NCI-H1092 (cell line): ENCODE measurements at regions not wholly inside any gene's neighbourhood (a gene's known extent, or its start where the extent isn't known, plus 50 kb on each side); places are given as distances from the start of the nearest gene placed in this dataset.
A peak's percentile ranks its signal among the peaks of the same experiment; 100 is the strongest.
"Not testable (repeated sequence)": the region's sequence is repeated elsewhere in the genome, so short reads cannot be mapped to it uniquely, and the experiment has no call there.

Experiments
- DNase-seq: peaks from one replicate; lab custom pipeline; 2025; lab: John Stamatoyannopoulos, UW

DNA sequence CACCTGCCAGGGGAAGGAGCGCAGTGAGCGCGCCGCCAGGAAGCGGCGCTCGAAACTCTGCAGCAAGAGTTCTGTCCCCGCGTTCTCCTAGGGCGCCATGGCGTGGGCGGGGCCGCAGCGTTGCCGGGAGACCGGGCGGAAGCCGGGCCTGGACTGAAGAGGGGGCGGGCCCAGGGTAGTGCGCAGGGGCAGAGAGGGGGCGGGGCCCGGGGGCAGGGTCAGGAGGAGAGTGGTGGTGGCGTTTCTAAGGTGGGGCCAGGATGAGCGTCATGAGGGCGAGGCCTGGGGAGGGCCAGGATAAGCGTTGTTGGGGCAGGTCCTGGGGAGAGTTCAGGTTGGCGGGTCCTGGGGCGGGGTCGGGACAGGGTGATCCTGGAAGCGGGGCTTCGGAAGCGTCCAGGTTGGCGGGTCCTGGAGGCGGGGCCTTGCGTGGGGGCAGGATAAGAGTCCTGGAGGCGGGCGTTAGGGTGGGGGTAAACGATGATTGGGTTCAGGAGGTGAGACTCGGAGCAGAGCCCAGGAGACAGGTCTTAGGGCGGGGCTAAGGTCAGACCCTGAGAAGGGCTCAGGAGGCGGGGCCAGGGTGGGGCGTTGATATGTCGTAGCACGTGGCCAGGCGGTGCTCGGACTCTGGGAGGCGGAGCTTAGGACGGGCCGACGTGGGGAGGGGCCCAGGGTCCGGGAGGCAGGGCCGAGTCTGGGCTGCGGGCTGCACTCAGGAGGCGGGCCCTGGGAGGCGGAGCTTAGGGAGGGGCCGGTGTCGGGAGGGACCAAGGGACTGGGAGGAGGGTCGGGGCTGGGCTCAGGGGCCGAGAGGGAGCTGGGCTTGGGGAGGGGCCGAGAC, 189.4 kb downstream of the ADRA2C start:
- peak; percentile 99 for DNase-seq

DNA sequence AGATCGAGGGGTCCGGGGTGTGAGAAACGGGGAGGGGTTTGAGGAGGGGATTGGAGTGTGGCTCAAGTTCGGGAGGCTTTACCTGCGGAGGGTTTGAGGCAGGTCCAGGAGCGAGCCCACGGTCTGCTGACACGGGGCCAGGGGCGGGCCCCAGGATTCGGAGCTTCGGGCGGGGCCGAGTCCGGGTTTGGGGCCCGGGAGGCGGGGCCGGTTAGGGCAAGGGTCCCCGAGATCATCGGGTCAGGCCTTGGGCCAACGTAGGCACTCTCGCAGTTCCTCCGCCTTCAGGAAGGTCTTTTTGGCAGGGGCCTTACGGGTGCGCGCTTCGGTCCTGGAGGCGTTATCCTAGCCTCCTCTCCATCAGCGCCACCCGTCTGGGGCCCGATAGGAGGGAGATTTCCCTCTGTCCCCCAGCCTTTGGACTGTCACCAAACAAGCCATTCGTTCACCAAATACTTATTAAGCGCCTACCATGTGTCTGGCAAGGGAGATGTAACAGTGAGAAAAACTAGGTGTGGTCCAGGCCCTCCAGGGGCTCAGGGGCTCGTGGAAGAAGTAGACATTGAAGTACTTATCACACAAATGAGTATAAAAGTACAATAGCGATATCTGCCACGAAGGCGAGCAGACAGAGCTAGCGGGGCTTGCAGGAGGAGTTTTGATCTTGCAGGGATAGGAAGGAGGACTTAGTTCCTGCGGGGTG, 190.1 kb downstream of the ADRA2C start:
- DNase-seq: not testable (repeated sequence)

DNA sequence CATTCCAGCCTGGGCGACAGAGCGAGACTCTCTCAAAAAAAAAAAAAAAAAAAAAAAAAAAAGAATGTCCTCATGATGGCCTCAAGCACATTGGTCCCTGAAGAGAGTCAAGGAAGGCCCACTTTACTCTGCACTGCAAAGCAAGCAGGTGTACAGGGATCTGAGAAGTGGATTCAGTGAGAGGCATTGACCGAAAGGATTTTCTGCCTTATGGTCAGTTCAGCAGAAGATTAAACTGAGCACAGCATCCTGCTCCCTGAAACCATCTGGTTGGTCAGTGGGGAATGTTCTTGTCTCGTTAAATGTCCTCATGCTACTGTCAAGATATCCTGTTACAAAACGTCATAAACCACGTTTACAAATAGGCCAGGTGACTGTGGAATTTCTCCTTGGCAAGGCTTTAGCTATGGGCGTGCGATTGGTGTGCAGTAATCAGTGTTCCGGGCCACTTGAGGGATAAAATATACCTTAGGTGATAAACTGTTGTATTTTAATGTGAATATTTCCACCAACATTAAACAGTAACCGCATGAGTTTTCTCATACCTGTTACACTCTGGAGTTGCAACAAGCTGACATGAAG, 195.0 kb downstream of the ADRA2C start:
- not testable (repeated sequence) for DNase-seq

DNA sequence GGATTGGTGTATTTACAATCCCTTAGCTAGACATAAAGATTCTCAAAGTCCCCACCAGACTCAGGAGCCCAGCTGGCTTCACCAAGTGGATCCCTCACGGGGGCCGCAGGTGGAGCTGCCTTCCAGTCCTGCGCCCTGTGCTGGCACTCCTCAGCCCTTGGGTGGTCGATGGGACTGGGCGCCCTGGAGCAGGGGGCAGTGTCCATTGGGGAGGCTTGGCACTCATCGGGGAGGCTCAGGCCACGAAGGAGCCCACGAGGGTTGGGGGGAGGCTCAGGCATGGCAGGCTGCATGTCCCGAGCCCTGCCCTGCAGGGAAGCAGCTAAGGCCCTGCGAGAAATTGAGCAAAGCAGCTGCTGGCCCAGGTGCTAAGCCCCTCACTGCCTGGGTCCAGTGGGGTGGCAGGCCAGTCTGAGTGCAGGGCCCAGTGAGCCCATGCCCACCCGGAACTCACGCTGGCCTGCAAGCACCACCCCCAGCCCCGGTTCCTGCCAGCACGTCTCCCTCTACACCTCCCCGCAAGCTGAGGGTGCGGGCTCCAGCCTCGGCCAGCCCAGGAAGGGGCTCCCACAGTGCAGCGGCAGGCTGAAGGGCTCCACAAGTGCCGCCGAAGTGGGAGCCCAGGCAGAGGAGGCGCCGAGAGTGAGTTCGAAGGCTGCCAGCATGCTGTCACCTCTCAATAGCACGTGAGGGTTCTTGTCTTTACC, 198.5 kb downstream of the ADRA2C start:
- not testable (repeated sequence) for DNase-seq

DNA sequence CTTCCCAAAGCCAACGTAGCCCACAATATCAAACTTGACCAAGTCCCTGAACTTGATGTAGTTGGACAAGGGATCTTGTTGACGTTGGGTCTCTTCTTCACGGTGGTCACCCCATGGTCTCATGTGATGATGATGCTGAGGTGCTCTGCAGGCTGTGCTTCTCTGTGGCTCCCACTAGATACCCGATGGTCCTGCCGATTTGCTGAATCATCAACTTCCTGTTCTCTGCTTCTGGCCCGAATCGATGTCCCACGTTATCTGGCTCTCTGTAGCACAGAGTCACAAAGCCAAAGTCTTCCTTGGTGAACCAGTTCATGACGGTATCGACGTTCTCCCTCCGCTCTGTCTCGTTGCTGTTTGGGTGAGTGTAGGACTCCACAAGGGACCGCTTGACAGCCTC, 201.0 kb downstream of the ADRA2C start:
- not testable (repeated sequence) for DNase-seq

DNA sequence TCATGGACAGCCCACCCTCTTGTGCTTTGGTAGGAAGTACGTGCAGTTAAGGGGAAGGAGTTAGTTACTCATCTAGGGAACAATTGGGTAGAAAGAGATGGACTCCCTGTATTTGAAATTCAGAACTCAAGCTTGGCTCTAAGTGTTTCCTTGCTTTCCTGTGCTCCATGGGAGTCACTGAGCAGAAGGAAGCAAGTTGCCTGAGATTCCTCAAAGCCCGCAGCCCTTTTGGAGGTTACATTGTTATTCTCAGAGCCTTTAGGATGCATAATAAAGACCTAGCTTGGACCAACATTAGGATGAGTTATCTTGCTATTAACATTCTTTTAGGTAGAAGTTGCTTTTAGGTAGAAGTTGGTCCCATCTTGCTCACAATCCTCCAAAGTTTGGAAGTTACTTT, 206.4 kb downstream of the ADRA2C start:
- not testable (repeated sequence) for DNase-seq

DNA sequence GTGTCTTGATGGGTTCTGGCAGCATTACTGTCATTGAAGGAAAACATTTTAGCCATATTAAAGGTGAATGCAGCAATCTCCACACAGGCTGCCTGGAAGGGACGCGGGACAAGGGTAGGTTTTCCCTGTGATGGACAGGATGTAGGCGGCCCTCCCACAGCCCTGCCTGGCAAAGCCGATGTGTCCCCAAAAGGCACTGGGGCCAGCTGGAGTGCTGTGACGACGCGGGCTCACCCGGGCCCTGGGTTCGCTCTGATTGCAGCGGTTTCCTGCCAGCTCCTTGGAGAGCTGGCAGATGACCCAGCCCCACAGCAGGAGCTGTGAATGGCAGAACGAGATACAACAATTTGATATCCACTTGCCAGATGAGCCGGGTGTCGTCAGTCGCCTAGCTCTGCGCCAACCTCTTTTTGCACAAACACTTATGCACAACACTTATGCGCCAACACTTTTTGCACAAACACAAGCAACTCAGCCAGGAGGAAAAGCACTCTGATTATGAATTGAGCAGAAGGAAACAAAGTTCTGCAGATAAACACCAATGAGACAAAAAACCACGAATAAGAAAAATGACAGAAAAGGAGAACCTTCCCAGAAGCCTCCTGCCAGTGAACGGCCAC, 207.5 kb downstream of the ADRA2C start:
- DNase-seq: peak; percentile 25

DNA sequence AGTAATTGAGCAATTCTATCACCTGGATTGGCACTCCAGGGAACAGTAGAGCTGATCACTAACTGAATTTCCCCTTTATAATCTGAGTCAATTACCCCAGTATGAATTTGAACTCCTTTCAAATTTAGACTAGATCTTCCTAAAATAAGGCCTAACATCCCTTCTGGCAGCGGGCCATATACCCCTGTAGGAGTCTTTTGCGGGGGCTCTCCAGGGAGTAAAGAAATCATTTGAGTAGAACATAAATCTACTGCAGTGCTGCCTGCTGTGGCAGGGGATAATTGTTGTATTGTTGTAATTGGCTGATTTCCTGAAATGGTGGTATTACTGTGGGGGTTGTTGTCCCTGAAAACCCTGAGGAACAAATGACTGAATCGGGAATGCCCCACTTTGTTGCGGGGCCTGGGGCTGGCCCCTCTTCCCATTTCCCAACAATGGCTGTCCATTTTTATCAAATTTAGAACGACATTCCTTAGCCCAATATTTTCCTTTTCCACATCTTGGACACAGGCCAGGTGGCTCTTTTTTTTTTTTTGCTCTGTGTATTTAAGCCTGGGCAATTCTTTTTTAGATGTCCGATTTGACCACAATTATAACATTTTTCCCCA, 217.4 kb downstream of the ADRA2C start:
- peak; percentile 73 for DNase-seq

DNA sequence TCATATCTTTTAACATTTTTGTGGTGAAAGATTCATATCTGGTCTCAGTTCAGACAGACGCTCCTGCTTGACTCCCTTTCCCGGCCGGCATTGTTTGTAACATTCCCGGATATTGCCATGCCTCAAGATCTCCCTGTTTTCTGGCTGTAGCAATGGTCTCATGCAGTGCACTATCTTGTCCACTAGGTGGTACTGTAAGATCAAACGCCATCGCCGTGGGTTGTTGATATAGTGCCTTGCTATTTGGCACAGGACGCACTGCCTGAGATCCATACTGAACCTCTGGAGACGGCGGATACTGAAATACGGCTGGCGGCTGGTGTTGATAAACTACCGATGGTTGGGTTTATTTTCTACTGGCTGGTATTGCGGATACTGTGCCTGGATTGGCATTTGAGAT, 218.6 kb downstream of the ADRA2C start:
- not testable (repeated sequence) for DNase-seq

DNA sequence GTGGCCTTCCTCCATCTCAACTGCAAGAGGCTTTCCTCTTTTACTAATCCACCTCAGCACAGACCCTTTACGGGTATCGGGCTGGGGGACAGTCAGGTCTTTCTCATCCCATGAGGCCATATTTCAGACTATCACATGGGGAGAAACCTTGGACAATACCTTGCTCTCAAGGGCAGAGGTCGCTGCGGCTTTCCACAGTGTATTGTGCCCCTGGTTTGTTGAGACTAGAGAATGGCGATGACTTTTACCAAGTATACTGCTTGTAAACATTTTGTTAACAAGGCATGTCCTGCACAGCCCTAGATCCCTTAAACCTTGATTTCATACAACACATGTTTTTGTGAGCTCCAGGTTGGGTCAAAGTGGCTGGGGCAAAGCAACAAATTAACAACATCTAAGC, 220.2 kb downstream of the ADRA2C start:
- not testable (repeated sequence) for DNase-seq

DNA sequence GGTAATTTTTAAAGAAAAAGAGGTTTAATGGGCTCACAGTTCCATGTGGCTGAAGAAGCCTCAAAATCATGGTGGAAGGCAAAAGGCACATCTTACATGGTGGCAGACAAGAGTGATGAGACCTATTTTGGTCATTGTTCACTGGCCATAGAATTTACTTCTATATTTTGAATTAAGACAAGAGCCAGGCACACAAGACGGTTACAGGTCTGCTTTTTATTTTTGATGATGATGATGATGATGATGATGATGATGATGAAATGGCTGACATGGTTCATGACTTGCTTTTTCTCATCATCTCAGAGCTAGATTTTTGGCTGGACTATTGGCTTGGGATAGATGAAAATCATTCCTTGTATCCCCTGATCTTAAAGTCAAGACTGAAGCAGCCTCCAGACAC, 229.3 kb downstream of the OTOP1 start:
- DNase-seq: not testable (repeated sequence)

DNA sequence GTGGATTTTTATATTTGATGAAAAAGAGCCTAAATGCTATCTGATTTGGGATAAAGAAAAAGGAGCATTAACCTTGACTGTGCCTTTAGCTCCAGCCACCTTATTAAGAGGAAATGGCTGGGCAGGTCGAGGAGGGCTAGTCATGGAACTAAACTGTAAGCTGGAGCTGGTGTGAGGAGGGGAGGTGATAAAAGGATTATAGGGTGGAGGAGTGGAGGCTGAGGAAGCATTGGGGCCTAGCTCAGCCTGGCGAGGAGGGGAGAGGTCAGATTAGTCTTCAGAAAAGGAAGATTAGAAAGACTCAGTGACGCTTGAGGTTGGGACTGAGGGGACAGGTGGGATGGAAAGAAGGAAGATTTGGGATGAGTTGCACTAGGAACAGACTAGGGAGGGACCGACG, 222.7 kb downstream of the OTOP1 start:
- DNase-seq: not testable (repeated sequence)

DNA sequence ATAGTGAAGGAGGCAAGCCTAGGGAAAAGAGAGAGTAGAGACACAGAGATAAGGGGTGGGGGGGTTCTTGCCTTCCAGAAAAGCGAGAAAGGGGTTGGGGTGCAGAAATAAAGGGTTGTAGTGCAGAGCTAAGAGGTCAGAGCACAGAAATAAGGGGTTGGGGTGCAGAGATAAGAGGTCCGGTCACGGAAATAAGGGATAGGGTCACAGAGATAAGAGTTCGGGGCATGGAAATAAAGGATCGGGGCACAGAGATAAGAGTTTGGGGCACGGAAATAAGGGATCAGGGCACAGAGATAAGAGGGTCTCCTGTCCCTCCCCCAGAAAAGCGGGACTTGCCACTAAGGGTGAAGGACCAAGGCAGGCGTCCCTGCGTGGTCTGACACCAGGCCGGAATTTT, 222.0 kb downstream of the OTOP1 start:
- DNase-seq: not testable (repeated sequence)

DNA sequence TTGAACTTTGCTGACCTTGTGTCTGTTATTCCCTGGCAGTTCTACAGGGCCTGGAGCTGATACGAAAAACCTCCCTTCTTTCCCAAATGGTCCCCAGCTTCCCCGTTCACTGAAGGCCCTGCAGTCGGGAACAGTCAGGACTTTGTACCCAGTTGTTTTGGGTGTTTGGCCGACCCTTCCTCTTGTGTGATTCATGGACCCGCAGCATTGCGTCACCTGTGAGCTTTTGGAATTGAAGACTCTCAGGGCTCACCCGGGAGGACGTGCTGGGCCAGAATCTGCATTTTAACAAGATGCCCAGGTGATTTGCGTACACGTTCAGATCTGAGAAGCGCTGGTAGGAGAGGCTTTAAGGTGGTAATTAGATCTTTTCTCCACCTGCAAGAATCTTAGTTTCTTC, 220.4 kb downstream of the OTOP1 start:
- DNase-seq: not testable (repeated sequence)

DNA sequence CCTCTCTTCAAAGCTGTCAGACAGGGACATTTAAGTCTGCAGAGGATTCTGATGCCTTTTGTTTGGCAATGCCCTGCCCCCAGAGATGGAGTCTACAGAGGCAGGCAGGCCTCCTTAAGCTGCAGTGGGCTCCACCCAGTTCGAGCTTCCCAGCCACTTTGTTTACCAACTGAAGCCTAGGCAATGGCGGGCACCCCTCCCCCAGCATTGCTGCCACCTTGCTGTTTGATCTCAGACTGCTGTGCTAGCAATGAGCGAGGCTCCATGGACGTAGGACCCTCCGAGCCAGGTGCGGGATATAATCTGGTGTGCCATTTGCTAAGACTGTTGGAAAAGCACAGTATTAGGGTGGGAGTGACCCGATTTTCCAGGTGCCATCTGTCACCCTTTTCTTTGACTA, 207.7 kb downstream of the OTOP1 start:
- not testable (repeated sequence) for DNase-seq

DNA sequence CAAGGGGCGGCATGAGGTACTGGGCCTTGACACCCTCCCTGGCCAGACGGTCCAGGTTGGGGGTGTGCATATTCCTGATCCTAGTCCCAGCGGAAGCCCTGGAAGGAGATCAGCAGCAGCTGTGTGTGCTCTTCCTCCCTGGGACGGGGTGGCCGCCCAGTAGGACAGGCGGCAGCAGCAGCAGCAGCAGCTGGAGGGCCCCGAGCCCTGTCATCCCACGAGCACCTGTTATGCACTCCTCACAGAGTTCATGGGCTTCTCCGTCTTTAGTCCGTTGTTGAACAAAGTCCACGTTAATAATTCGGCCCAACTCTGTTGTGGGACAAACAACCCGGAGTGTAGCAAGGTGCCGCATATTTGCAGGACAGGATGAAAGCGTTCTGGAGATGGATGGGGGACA, 205.6 kb downstream of the OTOP1 start:
- DNase-seq: not testable (repeated sequence)

DNA sequence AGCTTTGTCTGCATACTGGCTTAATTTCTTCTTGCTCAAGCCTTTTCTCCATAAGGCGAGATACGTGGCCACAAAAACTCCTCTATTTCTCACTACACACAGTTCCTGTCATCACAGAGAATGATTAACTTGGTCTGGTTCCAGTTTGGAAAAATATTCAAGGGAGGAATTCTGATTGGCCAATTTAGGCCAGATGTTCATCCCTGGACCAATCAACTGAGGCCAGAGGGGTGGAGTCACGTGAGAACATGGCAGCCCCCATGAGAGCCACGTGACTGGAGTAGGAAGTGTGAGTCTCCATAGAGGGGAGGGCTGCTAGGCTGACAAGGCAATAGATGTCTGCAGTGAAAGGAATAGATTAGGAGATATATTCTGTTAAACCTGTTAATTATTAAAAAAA, 200.0 kb downstream of the OTOP1 start:
- DNase-seq: not testable (repeated sequence)

DNA sequence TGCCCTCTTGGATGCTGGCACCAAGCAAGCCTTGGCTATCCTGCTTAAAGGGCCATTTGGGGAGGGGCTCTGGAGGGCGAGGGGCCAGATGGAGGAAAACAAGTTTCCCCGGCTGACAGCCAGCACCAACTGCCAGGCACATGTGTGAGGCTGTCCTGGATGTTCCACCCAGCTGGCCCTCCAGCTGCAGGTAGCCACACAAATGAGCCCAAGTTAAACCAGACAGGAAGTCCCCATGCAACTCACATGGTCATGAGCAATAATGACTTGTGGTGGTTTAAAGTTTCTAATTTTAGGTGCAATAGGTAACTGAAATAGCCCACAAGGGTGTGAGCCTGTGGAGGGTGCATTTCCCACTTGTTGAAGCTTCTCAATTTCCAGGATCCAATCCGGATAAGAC, 198.0 kb downstream of the OTOP1 start:
- DNase-seq: not testable (repeated sequence)

DNA sequence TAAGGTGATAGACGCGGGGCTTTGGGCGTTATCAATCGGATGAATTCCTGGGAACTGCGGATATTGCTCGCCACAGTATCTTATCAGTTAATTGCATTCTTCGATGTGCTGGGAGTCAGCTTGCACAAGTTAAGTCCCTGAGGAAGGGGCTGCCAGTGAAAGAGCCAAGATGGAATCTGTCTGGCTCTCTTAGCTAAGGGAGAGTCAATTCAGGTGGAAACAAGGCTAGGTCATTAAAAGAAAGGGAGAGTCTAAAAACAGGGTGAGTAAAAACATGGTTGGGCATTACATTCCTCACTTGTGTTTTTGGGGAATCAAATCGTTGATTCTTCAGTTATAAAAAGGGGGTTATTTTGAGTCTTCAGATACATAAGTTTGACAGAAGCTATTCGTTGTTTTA, 196.2 kb downstream of the OTOP1 start:
- DNase-seq: not testable (repeated sequence)

DNA sequence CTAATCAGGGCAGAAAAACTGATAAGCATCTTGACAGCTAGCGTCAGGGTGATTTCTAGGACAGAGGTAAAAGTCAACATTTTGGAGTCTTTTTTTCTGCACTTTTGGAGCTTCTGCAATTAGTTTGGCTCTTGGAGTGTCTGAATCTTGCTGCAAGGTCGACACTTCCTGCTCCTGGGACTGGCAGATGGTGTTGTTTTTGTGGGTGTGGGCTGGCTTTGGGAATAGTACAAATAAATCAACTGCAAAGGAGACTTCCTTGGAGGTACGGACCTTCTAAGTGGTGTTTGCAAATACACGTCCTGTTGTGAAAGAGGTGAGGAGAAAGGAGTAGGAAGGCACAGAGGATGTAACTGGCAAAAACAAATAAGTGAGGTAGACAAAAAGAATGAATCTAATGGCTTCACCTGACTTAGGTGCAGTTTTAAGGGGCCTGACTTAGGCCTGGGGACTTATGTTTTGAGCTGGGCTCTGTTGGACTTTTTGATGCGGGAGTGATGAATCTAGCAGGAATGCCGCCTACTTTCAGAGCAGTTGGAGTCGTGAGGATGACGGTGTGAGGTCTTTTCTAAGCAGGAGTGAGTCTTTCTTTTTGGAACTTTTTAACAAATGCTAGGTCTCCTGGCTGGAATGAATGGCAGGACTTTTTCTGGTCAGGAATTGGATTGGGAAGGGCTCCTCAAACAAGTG, 195.1 kb downstream of the OTOP1 start:
- not testable (repeated sequence) for DNase-seq

DNA sequence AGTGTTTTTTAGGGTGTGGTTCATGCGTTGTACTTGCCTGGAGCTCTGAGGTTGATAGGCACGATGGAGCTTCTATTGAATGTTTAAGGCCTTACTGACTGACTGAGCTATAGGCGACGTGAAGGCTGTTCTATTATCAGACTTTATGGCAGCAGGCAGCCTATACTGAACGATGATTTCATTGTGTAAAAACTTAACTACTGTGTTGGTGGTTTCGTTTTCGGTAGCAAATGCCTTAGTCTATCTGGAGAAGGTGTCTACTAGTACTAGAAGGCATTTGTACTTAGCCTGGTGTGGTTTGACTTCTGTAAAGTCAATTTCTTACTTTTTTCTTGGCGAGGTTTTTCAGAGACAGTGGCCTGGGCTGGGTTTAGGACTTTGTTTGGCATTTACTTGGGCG, 194.4 kb downstream of the OTOP1 start:
- DNase-seq: not testable (repeated sequence)
